AG08396 (cell line): ENCODE measurements at regions not wholly inside any gene's neighbourhood (a gene's known extent, or its start where the extent isn't known, plus 50 kb on each side); places are given as distances from the start of the nearest gene placed in this dataset.
"Not testable (repeated sequence)": the region's sequence is repeated elsewhere in the genome, so short reads cannot be mapped to it uniquely, and the experiment has no call there.

Experiments
- DNase-seq: peaks from one replicate; pipeline ENCODE4 v3.0.0; 2012; ENCODE audit warnings: low spot score, mixed read lengths

- DNase-seq: not testable (repeated sequence)
Measured at GRCh38 chr4:102210806-102211205, 134.5 kb downstream of the SLC39A8 start.

- not testable (repeated sequence) for DNase-seq
Measured at GRCh38 chr4:102204634-102205033, 140.6 kb downstream of the SLC39A8 start.

- peak; percentile 11 for DNase-seq
Measured at GRCh38 chr4:102196221-102196620, 149.1 kb downstream of the SLC39A8 start.

- no peak for DNase-seq
Measured at GRCh38 chr4:102193145-102193544, 152.1 kb downstream of the SLC39A8 start.

DNA sequence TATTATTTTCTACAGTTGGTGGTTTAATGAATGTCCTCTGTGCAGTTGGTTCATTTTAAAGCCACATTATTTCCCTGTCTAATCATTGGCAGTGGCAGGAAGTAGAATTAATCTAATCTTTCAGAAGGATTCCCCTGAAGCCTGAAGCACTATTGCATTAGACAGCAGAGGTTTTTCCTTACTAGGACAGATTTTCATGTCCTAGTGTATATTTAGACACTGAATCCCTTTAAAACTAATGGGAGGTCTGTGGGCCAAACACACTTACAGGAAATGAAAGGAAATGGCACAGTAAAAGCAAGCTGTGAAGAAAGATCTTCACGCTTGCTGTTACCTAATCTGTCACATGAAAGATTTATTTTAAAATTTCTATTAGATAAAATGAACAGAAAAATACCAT is 165.2 kb downstream of the SLC39A8 start:
- DNase-seq: no peak

DNA sequence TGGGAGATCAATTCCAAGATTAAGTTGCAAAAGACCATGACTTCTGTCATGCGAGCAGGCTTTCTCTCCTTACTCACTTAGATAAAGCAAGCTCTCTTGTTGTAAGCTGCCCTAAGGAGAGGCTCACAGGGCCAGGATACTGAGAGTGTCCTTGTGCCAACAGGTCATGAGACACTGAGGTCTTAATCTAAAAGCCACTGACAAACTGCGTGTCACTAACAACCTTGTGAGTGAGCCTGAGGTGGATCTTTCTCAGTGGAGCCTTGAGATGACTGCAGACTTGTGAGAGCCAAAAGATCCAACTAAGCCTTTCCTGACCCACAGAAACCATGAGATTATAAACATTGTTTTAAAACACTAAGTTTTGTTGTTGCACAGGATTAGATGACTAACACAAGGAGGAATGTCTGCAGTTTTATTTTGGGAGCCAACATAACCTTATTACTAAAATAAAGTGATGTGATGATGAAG is 170.5 kb downstream of the SLC39A8 start:
- DNase-seq: peak; percentile 14

DNA sequence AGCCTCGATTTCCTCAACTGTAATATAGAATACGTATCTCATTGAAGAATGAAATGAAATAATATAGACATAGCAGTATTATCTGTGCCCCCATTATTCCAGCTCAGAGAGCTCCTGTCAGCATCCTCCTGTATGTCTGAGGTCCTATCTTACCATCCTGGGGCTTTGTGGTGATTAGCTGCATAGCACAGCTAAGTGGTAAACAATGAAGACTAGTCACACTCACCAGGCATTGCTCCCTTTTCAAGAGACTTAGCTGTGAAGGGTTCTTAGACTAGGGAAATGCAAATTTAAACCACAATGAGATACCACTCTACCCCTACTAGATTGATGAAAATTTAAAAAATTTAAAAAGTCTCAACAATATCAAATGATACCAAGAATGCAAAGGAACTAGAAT is 172.9 kb downstream of the SLC39A8 start:
- no peak for DNase-seq

GRCh38 chr4:102170910-102171309 is 174.4 kb downstream of the SLC39A8 start:
- no peak for DNase-seq

DNA sequence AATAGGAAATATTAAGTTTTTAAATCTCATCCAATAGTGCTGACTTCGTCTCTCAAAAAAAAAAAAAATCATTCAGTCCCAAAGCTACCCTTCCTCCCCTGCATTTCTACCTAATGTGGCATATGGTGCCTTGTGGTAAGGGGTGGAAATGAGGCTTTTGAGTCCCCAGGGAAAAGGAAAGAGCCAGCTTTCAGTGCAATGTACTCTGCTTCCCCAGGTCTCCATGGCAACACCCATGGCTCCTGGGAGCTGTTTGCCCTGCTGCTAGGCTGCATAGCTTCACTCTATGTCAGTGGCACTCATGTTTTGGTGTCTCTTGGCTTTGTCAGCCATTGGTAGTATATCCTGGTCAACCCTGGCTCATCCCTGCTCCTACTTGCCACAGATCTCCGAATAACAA is 175.9 kb downstream of the SLC39A8 start:
- no peak for DNase-seq

- no peak for DNase-seq
Measured at GRCh38 chr4:102168580-102168979, 176.7 kb downstream of the SLC39A8 start.

DNA sequence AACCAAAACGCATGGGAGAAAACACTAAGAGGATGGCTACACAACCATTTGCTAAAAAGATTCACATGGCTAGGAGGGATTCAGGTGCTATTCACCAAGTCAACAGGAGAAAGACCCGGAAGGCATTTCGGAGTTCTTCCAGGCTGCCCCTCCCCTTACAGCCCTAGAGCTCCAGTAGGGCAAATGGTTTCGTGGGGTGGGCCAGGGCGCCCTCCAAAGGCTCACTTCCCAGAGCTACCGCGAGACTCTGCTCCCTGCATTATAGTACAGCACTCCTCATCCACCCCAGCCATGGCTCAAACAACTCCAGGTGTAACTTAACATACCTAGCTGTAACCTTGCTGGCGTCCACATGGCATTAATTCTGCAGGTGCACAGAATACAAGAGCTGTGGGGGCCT is 179.7 kb downstream of the SLC39A8 start:
- DNase-seq: no peak

GRCh38 chr4:102163404-102164140 is 181.7 kb downstream of the SLC39A8 start:
- DNase-seq: no peak

GRCh38 chr4:102157984-102158383 is 187.3 kb downstream of the SLC39A8 start:
- no peak for DNase-seq

DNA sequence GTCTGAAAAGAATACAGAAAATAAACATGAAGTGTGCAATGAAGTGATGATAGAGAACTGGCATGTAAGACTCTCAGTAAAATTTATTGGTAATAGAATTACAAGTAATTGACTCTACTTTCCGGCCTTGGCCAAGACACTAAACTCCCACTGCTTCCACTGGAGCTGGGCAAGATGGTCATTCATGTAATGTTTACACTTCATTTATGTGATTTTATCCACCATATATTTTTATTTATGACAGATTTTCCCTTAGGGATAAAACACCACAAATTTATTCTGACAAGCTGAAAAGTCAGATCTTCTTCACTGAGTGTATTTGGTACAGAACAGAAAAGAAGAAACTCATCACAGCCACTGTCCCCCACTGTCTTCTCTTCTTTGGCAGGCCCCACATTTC is 191.9 kb downstream of the SLC39A8 start:
- no peak for DNase-seq

DNA sequence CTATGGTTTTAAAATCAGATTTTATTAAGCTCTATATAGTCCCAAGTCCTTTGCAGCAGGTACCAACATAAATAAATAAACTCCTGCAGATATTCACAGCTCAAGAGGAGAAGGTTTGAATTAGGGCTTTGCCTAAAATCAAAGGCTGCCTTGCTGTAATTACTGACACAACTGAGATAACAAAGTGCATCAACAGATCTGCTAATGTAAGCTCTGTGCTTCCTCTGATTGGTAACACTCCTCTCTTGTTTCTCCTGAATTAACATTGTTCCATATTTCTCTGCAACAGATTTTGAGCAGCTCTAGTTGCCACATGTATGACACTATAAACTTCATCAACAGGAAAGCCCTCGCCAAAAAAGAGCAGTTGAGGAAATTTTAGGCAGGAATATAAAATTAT is 193.6 kb downstream of the SLC39A8 start:
- DNase-seq: no peak

- no peak for DNase-seq
Measured at GRCh38 chr4:102143433-102143832, 201.8 kb downstream of the SLC39A8 start.

DNA sequence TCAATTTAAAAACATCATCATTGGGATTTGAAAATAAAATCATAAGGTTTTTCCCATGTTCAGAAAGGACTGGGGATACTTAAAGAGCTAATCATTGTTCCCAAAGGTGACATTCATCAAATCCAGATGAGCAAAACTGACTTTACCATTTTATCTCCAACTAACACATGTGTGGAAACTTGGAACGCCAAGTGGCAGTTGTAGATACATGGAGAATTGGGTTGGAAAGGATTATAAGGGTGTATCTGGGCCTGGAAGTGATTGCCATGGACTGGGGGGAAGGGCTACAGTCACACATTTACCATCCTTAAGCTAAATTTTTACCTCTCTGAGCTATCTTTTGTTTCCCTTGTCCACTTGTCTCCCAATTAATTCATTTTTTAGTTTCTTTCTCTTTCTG is 203.4 kb downstream of the SLC39A8 start:
- DNase-seq: no peak

DNA sequence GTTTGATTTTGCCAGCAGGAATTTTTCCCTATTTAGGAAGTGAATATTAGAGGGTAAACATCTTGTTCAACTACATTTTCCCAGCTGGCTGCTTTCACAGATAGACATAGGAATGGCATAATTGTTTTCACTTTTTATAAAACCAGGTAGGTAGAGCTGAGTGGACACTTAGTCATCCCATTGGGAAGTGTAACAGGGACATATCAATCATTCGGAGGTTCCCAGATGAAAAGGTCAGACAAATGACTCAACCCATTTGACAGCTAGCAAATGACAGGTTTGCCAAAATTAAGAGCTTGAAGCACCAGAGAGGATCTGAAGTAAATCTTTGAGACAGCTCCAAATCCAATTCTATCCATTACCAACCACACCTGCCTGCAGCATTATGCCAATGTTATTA is 205.3 kb downstream of the SLC39A8 start:
- no peak for DNase-seq

- DNase-seq: no peak
Measured at GRCh38 chr4:102139132-102139573, 206.1 kb downstream of the SLC39A8 start.

GRCh38 chr4:102137217-102137616 is 208.1 kb downstream of the SLC39A8 start:
- DNase-seq: no peak

GRCh38 chr4:102129810-102130209 is 215.5 kb downstream of the SLC39A8 start:
- no peak for DNase-seq
